Upper lobe of left lung (tissue), 4 donors: ENCODE measurements at regions not wholly inside any gene's neighbourhood (a gene's known extent, or its start where the extent isn't known, plus 50 kb on each side); places are given as distances from the start of the nearest gene placed in this dataset.

Experiments
- CTCF ChIP-seq, 6 experiments: fragments of 450-650 bp in 4 of 6; fragments of 200-600 bp in 2 of 6; sonication (generic) in 2 of 6; IDR thresholded peaks; one replicate each; pipeline ENCODE4 v1.5.1; 2016 to 2019; ENCODE audit warnings: antibody characterized with exemption in 6 of 6
- POLR2A ChIP-seq, 4 donors: fragments of 450-650 bp; IDR thresholded peaks; one replicate each; pipeline ENCODE4 v1.5.1; 2016 to 2017; ENCODE audit warnings: antibody characterized with exemption in 4 of 4, mild to moderate bottlenecking in 2 of 4

GRCh38 chr10:121134711-121135110 is 283.5 kb downstream of the WDR11 start:
- TF ChIP-seq POLR2A (IDR thresholded peaks at IDR 0.05): no peak
- no peak for TF ChIP-seq CTCF (IDR thresholded peaks at IDR 0.05)
